ENCODE measurements at regions not wholly inside any gene's neighbourhood (a gene's known extent, or its start where the extent isn't known, plus 50 kb on each side); places are given as distances from the start of the nearest gene placed in this dataset.
"Not testable (repeated sequence)": the region's sequence is repeated elsewhere in the genome, so short reads cannot be mapped to it uniquely, and the experiment has no call there.

DNA sequence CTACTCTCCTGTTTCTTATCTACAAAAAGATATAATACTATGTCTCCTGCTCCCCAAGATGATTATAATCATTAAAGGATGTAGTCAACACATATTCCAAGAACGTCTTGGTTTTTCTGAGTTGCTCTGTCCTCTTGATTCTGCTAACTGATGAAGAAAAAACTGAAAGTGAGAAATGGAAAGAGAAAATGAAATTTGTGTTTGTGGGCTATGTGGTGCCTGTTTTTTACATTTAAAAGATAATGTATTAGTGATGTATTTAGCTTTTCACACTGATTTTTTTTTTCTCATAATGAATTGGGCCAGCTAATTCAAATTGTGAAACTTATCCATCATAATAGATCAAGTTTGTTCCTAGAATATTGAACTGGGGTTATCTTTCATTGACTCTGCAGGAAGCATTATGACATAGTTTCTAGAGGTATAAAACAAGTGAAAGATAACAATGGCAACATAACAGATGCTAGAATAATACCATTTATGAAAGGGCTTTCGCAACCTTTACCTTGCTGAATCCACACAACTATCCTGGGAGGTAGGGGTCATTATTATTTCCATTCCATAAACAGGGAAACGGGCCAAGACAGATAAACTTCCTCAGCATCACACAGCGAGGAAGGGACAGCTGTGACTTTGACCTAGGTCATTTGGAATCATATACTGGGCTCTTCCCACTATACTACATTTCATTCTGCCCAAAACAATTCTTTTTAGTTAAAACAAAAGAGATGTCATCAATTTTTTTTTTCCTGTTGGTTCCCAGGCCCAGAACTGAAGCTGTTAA lies 336.7 kb downstream of the GJA1 start:
- DNase-seq, result no peak
- TF ChIP-seq POLR2A (IDR thresholded peaks at IDR 0.05; ENCODE audit: low read length), result no peak

DNA sequence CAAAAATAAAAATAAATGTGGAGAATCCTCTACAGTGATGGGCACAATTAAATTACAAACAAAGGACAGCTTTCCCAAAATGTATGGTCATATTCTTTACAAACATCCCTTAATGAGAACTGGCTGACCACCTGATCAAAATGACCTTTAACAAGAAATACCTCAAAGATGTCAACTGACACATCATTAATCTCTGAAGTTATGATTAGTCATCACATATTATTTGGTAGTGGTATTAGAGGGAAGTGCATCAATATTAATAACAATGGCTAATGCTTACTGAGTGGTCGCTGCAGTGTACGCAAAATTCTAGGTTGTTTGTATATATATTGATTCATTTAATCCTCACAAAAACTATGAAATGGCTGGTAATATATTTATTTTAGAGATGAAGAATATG lies 340.6 kb downstream of the GJA1 start:
- DNase-seq, result no peak
- no peak for TF ChIP-seq POLR2A (IDR thresholded peaks at IDR 0.05; ENCODE audit: low read length)
- TF ChIP-seq GATA1 (IDR thresholded peaks at IDR 0.05; ENCODE audit: low read depth, low read length), result no peak

DNA sequence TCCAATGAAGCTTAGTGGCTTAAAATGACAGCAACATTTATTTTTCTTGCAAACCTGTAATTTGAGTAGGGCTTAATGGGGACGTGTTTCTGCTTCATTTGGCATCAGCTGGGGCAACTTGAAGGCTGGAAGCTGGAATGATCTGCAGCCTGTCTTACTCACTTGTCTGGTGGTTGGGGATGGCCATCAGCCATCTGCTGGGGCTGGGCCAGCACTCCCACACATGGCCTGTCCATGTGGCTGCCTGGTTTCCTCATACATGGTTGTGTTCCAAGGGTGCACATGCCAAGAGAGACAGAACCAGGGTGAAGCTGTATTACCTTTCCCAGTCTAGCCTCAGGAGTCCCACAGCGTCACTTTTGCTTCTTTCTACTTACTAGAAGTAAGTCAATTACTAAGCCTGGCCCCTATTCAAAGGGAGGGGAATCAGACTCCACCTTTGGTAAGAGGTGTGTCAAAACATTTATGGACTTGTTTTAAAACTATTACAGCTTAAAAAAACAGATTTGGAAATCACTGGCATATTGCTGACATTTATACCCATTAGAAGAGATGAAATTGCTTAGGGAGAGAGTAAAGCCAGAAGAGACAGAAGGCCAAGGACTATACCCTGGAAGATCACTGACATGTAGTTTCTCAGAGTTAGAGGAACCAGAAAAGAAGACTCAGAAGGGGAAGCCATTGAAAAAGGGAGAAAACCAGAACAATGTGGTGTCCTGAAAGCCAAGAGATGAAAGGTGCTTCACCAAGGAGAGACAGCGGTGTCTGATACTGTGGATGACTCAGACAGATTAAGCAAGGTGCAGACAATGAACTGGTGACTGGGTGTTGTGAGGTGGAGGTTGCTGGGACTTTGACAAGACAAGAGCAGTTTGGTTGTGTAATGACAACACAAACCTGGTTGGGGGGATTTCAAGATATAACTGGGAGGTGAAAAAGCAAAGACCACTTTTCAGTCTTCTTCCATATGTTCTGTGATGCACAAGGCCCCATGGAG lies 345.2 kb downstream of the GJA1 start:
- no peak for TF ChIP-seq POLR2A (IDR thresholded peaks at IDR 0.05; ENCODE audit: low read length)
- TF ChIP-seq GATA1 (IDR thresholded peaks at IDR 0.05; ENCODE audit: low read depth, low read length), result no peak
- no peak for DNase-seq

DNA sequence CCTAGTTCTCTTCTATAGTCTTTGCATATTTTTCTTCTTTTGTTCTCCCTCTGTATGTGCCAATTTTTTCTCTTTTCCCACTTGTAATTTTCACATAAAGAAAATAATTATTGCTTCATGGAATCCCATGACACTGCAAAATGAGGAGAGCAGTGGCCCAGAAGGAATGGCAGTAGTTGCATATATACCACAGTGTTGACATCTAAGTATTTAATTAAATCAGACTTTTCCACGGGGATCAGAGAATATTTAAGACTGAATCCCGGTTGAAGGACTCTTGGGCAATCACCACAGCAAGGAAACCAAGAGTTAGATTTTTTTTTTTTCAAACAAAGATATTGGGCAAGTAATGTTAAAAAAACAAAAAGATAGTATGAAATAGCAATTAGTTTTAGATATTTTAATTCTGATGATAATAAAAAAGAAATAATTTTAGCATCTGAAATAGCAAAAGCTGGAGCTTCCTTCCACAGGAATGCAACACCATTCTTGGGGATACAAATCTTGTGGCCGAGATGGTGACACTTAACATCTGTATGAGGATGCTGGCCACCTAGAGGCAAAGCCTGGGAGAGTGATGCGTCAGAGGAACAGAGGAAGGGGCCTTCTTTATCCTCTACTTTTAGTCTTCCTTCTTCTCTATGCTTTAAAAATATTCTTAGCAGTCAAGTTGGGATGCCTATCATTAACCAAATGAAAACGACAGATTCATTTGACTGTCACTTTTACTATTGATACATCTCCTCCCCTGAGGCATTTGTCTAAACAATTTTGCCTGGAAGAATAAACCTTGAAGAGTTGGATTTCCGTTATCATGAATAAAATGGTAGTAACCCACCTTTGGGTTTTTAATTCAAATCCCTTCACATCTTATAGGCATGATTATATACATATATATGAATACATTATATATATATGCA lies 356.2 kb downstream of the GJA1 start:
- no peak for DNase-seq
- TF ChIP-seq POLR2A (IDR thresholded peaks at IDR 0.05; ENCODE audit: low read length), result no peak
- TF ChIP-seq GATA1 (IDR thresholded peaks at IDR 0.05; ENCODE audit: low read depth, low read length), result no peak

DNA sequence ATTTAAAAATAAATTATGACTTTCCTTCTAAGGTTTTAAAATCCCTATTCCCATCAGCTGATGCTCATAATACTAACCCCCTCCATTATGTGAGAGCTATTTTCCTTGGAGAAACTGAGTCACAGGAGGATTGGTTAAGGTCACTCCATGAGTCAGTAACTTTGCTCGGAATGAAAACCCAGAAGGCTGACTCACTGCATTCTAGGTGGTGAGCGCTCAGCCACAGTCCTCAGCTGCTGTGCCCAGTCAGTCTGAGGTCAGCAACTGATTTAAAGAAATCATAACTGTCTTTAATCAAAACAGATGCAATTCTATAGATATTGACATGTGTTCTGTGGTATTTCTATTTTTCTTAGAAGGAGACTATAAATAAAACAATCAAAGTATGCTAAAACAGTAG lies 359.2 kb downstream of the GJA1 start:
- no peak for DNase-seq

DNA sequence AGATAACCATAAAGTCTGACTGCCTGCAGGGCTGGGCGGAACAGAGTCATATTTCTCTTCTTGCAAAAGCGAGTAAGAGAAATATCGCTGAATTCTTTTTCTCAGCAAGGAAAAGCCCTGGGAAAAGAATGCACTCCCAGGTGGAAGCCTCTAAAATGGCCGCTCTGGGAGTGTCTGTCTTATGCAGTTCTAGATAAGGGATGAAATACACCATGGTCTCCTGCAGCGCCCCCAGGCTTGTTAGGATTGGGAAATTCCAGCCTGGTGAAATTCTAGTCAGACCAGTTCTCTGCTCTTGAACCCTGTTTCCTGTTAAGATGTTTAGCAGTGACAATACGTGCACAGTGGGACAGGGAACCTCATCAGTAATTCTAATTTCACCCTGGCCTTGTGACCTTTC lies 362.2 kb downstream of the GJA1 start:
- DNase-seq, result not testable (repeated sequence)

More for the DNA sequence above, 359.2 kb downstream of the GJA1 start:
- TF ChIP-seq POLR2A (IDR thresholded peaks at IDR 0.05; ENCODE audit: low read length) (no peak), GATA1 (IDR thresholded peaks at IDR 0.05; ENCODE audit: low read depth, low read length) (no peak)

DNA sequence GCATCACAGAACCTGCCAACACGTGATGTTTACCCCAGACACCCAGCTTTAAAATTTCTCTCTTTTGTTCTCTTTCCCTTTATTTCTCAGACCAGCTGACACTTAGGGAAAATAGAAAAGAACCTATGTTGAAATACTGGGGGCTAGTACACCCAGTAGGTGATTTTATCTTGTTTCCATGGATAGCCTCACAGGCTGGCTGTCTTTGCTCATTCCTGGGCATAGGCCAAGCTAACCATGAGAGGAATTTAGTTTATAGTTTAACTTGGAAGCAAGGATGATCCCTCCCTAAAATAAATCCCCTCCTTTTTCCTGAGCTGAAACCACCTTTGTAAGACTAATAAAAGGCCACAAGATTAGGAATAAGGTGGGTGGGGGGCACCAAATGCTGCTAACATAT lies 362.7 kb downstream of the GJA1 start:
- not testable (repeated sequence) for DNase-seq

DNA sequence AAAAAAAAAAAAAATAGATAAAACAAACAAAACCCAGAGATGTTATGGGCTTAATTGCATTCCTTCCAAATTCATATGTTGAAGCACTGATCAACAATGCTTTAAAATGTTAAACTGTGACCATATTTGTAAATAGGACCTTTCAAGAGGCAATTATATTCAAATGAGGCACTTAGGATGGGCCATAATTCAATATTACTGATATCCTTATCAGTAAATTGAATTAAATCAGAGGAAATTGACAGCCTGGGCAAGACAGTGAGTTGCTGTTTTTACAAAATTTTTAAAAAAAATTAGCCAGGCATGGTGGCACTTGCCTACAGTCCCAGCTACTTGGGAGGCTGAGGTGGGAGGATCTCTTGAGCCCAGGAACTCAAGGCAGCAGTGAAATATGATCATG lies 364.1 kb downstream of the GJA1 start:
- DNase-seq, result no peak
- TF ChIP-seq POLR2A (IDR thresholded peaks at IDR 0.05; ENCODE audit: low read length) (no peak), GATA1 (IDR thresholded peaks at IDR 0.05; ENCODE audit: low read depth, low read length) (no peak)

DNA sequence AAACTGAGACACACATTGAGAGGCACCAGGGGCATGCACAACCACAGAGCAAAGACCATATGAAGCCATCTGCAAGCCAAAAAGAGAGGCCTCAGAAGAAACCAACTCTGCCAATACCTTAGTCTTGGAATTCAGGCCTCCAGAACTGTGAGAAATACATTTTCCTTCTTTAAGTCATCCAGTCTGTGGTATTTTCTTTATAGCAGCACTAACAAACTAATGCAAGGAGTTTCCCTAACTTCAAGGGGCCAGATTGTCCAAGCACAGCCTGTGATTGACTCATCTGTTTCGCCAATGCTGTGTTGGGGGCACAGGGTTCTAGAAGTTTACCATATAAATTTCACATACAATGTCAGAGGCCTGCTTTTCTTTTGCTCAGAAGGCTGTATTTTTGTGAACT lies 364.6 kb downstream of the GJA1 start:
- DNase-seq, result no peak
- TF ChIP-seq POLR2A (IDR thresholded peaks at IDR 0.05; ENCODE audit: low read length), result no peak
- TF ChIP-seq GATA1 (IDR thresholded peaks at IDR 0.05; ENCODE audit: low read depth, low read length), result no peak

DNA sequence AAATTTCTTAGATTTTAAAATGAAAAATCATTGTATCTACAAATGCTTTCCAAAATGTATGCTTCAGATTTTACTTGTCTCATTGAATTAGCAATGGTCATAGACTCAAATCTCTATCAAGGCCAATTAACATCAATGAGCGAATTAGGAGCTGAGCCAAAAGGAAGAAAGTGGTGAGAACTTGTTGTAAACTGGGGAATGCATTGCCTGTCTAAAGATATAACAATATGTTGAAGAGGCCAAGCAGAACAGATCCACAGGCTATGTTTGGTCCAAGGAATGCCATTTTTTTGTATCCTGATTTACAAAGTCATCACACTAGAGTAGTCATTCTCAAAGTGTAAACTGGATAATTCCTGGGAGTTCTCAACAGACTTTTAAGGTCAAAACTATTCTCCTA lies 370.7 kb downstream of the GJA1 start:
- DNase-seq, result no peak
- TF ChIP-seq GATA1 (IDR thresholded peaks at IDR 0.05; ENCODE audit: low read depth, low read length), result no peak
- TF ChIP-seq POLR2A (IDR thresholded peaks at IDR 0.05; ENCODE audit: low read length), result no peak

DNA sequence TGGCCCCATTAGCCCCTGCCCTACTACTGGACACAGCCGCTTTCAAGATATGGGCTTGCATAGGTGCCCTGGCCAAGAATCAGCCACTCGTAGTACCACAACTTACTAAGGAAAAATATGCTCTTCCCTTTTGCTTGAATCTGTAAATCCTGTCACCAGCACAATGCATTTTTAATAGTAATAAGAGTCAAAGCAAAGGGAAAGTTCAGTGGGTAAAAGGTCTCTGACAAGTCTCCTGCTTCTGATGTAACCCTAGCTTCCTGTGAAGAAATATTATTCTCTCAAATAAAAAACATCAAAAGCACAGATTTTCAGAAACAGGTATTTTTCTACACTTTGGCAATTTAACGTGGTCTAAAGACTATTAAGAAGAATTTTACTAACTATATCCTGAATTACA lies 373.8 kb downstream of the GJA1 start:
- TF ChIP-seq GATA1 (IDR thresholded peaks at IDR 0.05; ENCODE audit: low read depth, low read length), result no peak
- TF ChIP-seq POLR2A (IDR thresholded peaks at IDR 0.05; ENCODE audit: low read length), result no peak
- no peak for DNase-seq

DNA sequence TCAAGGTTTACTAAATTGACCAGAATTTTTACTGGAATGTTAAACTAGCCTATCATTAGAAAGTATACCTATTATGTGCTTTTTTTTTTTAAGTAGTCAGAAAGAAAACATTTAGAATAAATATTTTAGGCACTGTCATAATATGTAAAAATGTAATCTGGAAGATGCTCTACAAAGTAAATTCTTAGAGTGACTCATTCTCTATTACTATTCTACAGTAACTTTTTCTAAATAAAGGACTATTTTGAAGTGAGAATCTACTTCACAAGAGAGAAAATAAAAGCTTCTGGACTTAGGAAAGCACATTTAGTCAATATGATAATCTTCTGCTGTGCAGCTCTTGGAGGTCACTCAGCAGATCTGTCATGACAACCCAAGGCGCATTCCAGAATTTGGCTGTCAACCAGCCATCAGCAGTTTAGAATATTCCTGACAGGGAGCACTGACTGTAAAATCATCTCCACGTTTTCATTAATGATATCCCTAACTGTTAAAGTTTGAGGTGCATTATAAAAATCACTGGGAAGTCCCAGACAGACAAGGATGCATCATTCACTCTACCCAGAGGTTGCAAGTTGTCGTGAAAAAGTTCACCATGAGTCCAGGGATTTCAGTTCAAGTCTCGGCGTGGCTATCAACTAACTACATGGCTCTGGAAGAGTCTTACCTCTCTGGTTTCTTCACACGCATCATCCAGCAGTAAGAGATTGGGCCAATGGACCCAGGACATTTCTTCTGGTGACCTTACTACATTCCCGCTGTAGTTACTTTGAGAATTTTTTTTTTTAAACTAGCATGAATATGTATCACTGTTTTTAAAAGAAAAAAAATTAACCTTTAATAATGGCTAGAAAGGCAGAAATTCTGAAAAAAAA lies 374.9 kb downstream of the GJA1 start:
- no peak for DNase-seq
- TF ChIP-seq POLR2A (IDR thresholded peaks at IDR 0.05; ENCODE audit: low read length) (no peak), GATA1 (IDR thresholded peaks at IDR 0.05; ENCODE audit: low read depth, low read length) (no peak)

DNA sequence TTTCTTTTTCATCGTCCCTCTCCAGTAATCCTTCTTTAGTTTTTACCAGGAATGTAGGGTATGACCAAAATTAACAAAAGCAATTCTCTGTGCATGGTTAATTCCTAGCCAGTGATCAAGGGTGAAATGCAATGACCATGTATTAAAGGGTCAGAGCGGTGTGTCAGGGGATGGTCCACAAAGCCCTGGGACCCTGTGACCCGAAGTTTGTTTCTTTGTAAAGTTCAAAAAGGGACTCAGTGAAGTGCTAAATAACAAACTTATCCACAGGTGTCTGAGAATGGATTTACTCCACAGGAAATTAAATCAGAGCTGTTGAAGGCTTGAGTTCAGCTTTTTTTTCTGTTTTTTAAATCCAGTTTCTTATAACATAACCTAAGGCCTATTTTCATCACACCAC lies 375.7 kb downstream of the GJA1 start:
- no peak for DNase-seq
- TF ChIP-seq GATA1 (IDR thresholded peaks at IDR 0.05; ENCODE audit: low read depth, low read length) (no peak), POLR2A (IDR thresholded peaks at IDR 0.05; ENCODE audit: low read length) (no peak)

All from erythroblast (primary cell).